ENCODE measurements at regions not wholly inside any gene's neighbourhood (a gene's known extent, or its start where the extent isn't known, plus 50 kb on each side); places are given as distances from the start of the nearest gene placed in this dataset.

DNA sequence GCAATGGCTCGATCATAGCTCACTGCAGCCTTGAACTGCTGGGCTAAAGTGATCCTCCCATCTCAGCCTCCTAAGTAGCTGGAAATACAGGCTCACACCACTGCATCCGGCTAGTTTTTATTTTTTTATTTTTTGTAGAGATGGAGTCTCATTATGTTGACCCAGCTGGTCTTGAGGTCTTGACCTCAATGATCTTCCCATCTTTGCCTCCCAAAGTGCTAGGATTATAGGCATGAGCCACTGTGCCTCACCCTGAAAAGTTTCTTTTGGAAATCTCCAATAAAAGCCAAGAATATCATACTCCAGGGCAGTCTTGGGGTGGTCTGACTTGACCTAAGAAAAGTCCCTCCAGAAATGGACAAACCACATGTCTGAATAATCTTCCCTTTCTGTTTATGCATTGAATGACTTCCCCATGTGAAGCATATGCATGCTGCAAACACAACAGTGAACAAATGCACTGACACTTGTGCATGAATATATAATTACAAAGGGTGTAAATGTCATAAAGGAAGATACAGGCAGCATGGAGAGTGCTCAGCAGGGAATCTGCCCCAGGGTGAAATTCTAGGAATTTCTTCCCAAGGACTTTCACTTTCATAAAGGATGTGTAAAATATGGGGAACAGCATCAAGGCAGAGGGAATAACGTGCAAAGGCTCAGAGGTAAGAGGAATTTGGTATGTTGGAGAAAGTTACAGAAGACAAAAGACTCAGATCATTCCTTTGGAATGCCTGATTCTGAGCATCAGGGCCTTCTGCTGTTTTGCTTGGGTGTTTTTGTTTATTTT is 142.4 kb upstream of the LYZL1 start:
- TF ChIP-seq, protein P1, sequence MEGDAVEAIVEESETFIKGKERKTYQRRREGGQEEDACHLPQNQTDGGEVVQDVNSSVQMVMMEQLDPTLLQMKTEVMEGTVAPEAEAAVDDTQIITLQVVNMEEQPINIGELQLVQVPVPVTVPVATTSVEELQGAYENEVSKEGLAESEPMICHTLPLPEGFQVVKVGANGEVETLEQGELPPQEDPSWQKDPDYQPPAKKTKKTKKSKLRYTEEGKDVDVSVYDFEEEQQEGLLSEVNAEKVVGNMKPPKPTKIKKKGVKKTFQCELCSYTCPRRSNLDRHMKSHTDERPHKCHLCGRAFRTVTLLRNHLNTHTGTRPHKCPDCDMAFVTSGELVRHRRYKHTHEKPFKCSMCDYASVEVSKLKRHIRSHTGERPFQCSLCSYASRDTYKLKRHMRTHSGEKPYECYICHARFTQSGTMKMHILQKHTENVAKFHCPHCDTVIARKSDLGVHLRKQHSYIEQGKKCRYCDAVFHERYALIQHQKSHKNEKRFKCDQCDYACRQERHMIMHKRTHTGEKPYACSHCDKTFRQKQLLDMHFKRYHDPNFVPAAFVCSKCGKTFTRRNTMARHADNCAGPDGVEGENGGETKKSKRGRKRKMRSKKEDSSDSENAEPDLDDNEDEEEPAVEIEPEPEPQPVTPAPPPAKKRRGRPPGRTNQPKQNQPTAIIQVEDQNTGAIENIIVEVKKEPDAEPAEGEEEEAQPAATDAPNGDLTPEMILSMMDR (IDR thresholded peaks at IDR 0.05; ENCODE audit: extremely low read depth, low read depth, low read length), result no peak
- H3K4me3 ChIP-seq (ENCODE audit: insufficient read depth, low read length), result no peak overlapping the region
- DNase-seq (ENCODE audit: insufficient read length, low spot score, missing footprints), result no peak
- H3K4me2 ChIP-seq (ENCODE audit: insufficient read depth, low read length), result no peak overlapping the region
- no peak overlapping the region for H3K27ac ChIP-seq (ENCODE audit: low read depth, low read length)
- no peak overlapping the region for H2AFZ ChIP-seq (ENCODE audit: low read length)
- no peaks in the 10 kb centered on the region for H3K27me3 ChIP-seq (ENCODE audit: insufficient read depth, low read length)
- H3K9me3 ChIP-seq (ENCODE audit: low read depth, low read length), result no peaks in the 10 kb centered on the region
- H4K20me1 ChIP-seq (ENCODE audit: insufficient read depth, low read length), result no peaks in the 10 kb centered on the region
- H3K79me2 ChIP-seq (ENCODE audit: insufficient read depth, low read length), result no peaks in the 10 kb centered on the region
- peaks cover 25% of the 10 kb centered on the region for H3K4me1 ChIP-seq (ENCODE audit: insufficient read depth, low read length)
- no peaks in the 10 kb centered on the region for H3K36me3 ChIP-seq (ENCODE audit: insufficient read depth, low read length)

DNA sequence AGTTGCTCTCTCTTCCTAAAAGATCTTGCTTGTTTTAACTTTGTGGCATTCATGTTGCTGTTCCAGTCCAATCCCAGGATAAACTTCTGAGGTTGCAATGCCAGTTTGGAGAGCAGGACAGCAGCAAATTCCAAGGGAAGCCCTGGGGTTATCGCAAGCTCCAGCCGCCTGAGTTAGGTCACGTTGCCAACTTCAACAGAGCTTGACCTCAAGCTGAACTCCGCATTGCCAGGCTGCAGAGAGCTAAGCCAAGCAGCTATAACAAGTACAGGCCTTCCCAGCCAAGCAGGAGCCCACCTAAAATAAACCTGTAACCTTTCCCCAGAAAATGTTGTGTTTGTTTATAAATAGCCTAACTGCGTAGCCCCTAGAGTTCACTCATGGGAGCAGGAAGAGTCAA is 138.9 kb upstream of the LYZL1 start:
- Histone ChIP-seq H3K4me3 (ENCODE audit: insufficient read depth, low read length) (no peak overlapping the region), H3K9me3 (ENCODE audit: low read depth, low read length) (no peaks in the 10 kb centered on the region), H2AFZ (ENCODE audit: low read length) (no peak overlapping the region), H4K20me1 (ENCODE audit: insufficient read depth, low read length) (no peaks in the 10 kb centered on the region), H3K4me1 (ENCODE audit: insufficient read depth, low read length) (peaks cover 16% of the 10 kb centered on the region), H3K4me2 (ENCODE audit: insufficient read depth, low read length) (peak overlapping the region; percentile 59), H3K27me3 (ENCODE audit: insufficient read depth, low read length) (no peaks in the 10 kb centered on the region), H3K36me3 (ENCODE audit: insufficient read depth, low read length) (no peaks in the 10 kb centered on the region), H3K27ac (ENCODE audit: low read depth, low read length) (no peak overlapping the region), H3K79me2 (ENCODE audit: insufficient read depth, low read length) (no peaks in the 10 kb centered on the region)
- peak; percentile 66 for DNase-seq (ENCODE audit: insufficient read length, low spot score, missing footprints)
- TF ChIP-seq, protein P1 (IDR thresholded peaks at IDR 0.05; ENCODE audit: extremely low read depth, low read depth, low read length), result no peak

DNA sequence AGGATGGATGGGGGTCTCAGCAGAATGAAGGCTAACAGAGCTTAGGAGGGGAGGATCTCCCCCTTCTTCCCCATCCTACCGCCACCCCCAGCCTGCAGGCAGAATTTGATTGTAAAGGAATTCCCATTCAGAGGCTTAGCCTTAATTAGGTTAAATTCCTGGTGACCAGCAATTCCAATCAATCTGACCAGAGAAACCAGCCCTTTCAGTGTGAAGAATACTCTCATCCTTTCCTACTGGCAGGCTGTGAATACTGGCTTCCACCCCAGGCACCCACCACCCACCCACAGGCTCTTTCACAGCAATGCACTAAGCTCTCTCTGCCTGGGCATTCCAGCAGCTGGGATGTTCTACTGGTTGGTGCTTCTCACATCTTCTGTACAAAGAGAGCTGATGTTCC is 137.9 kb upstream of the LYZL1 start:
- no peaks in the 10 kb centered on the region for H3K9me3 ChIP-seq (ENCODE audit: low read depth, low read length)
- no peak for DNase-seq (ENCODE audit: insufficient read length, low spot score, missing footprints)
- TF ChIP-seq, protein P1 (IDR thresholded peaks at IDR 0.05; ENCODE audit: extremely low read depth, low read depth, low read length), result no peak
- H3K27ac ChIP-seq (ENCODE audit: low read depth, low read length), result no peak overlapping the region
- peaks cover 16% of the 10 kb centered on the region for H3K4me1 ChIP-seq (ENCODE audit: insufficient read depth, low read length)
- no peaks in the 10 kb centered on the region for H4K20me1 ChIP-seq (ENCODE audit: insufficient read depth, low read length)
- no peak overlapping the region for H3K4me2 ChIP-seq (ENCODE audit: insufficient read depth, low read length)
- no peaks in the 10 kb centered on the region for H3K79me2 ChIP-seq (ENCODE audit: insufficient read depth, low read length)
- H3K36me3 ChIP-seq (ENCODE audit: insufficient read depth, low read length), result no peaks in the 10 kb centered on the region
- no peak overlapping the region for H3K4me3 ChIP-seq (ENCODE audit: insufficient read depth, low read length)
- no peaks in the 10 kb centered on the region for H3K27me3 ChIP-seq (ENCODE audit: insufficient read depth, low read length)
- no peak overlapping the region for H2AFZ ChIP-seq (ENCODE audit: low read length)

DNA sequence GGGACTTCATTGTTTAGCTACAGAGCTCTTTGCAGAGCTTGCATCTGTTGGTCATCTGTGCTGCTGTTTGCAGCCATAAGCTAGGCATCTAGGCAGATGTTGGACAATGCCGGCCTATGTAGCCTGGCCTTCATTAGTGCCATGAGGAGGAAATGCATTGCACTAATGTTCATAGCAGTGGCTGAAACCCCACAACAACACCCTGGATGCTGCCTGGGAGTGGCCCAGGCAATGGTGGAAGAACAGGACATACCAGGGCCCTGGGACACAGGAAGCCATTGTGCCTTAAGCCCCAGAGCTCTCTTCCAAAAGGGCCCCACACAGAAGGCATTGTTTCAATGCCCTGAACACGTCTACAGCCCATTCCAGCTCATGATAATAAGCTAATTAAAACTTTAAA is 131.5 kb upstream of the LYZL1 start:
- DNase-seq (ENCODE audit: insufficient read length, low spot score, missing footprints), result no peak
- TF ChIP-seq, protein P1 (IDR thresholded peaks at IDR 0.05; ENCODE audit: extremely low read depth, low read depth, low read length), result no peak
- Histone ChIP-seq H3K27ac (ENCODE audit: low read depth, low read length) (no peak overlapping the region), H3K4me2 (ENCODE audit: insufficient read depth, low read length) (no peak overlapping the region), H4K20me1 (ENCODE audit: insufficient read depth, low read length) (no peaks in the 10 kb centered on the region), H3K4me3 (ENCODE audit: insufficient read depth, low read length) (no peak overlapping the region), H2AFZ (ENCODE audit: low read length) (no peak overlapping the region), H3K9me3 (ENCODE audit: low read depth, low read length) (no peaks in the 10 kb centered on the region), H3K36me3 (ENCODE audit: insufficient read depth, low read length) (no peaks in the 10 kb centered on the region), H3K79me2 (ENCODE audit: insufficient read depth, low read length) (no peaks in the 10 kb centered on the region), H3K27me3 (ENCODE audit: insufficient read depth, low read length) (no peaks in the 10 kb centered on the region), H3K4me1 (ENCODE audit: insufficient read depth, low read length) (peaks cover 15% of the 10 kb centered on the region)

Measured in osteoblast (primary cell).